NT2/D1 (cell line): ENCODE measurements at regions not wholly inside any gene's neighbourhood (a gene's known extent, or its start where the extent isn't known, plus 50 kb on each side); places are given as distances from the start of the nearest gene placed in this dataset.

ENCODE experiments used
- DNase-seq: peaks from one replicate; pipeline ENCODE4 v3.0.0-alpha.2; 2011; ENCODE audit warnings: low read depth, low spot score
- H3K27me3 ChIP-seq: 2 replicates; pipeline ENCODE4 v1.6.0; 2011; ENCODE audit warnings: mild to moderate bottlenecking; ENCODE audit not compliant: insufficient read length, insufficient read depth
- H3K36me3 ChIP-seq: 2 replicates; pipeline ENCODE4 v1.6.1; 2011; ENCODE audit warnings: mild to moderate bottlenecking, low read length, mixed read lengths; ENCODE audit not compliant: insufficient read depth, insufficient read length
- H3K4me1 ChIP-seq: 2 replicates; pipeline ENCODE4 v1.5.1; 2011; ENCODE audit not compliant: insufficient read depth, insufficient read length
- H3K4me3 ChIP-seq: 2 replicates; pipeline ENCODE4 v1.5.1; 2011; ENCODE audit warnings: low read depth; ENCODE audit not compliant: insufficient read length
- H3K9ac ChIP-seq: 2 replicates; pipeline ENCODE4 v1.6.0; 2011; ENCODE audit warnings: low read depth; ENCODE audit not compliant: insufficient read length
- H3K9me3 ChIP-seq: 2 replicates; pipeline ENCODE4 v1.5.1; 2011; ENCODE audit warnings: mild to moderate bottlenecking, low read length; ENCODE audit not compliant: insufficient read depth
- SUZ12 ChIP-seq: IDR thresholded peaks from 2 replicates; pipeline ENCODE4 v1.6.1; 2011; ENCODE audit not compliant: insufficient read length, insufficient read depth; ENCODE audit errors: extremely low read depth
- YY1 ChIP-seq: IDR thresholded peaks from 2 replicates; pipeline ENCODE4 v1.6.1; 2011; ENCODE audit not compliant: insufficient read length, insufficient read depth
- ZNF274 ChIP-seq: IDR thresholded peaks from 2 replicates; pipeline ENCODE4 v1.6.1; 2011; ENCODE audit warnings: mild to moderate bottlenecking, low read depth, low read length

DNA sequence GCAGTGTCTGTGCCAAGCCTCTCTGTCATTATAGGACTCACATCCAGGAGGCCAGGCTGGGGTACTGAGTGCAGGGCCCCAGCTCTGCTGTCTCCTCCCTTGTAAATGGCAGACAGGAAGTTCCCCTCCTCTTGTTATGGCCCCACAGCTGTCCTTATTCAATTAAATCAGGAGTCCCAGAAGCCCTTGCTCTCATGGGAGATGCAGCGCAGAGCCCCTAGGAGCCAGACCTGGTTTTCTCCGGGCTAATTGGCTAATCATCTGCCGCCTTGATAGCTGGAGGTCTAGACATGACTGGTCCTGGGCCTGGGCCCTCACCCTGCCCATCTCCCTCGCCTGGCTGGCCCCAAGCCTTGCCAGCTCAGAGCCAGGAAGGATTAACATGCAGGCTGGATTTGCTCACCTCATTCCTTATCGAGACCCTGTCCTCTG, 172.0 kb downstream of the VEGFA start:
- H3K9ac ChIP-seq = no peak overlapping the region
- H3K9me3 ChIP-seq = peaks cover 9% of the 10 kb centered on the region; the same call in 1 of the 2 replicates
- peaks cover 3% of the 10 kb centered on the region for H3K4me1 ChIP-seq
- H3K27me3 ChIP-seq = no peaks in the 10 kb centered on the region
- TF ChIP-seq YY1 (no peak), ZNF274 (no peak), SUZ12 (no peak)
- H3K36me3 ChIP-seq = no peaks in the 10 kb centered on the region
- DNase-seq = no peak
- H3K4me3 ChIP-seq = no peak overlapping the region

- no peaks in the 10 kb centered on the region for H3K36me3 ChIP-seq
- no peak overlapping the region for H3K9ac ChIP-seq
- H3K4me3 ChIP-seq = no peak overlapping the region
- no peaks in the 10 kb centered on the region for H3K27me3 ChIP-seq
- TF ChIP-seq SUZ12 (no peak), ZNF274 (no peak), YY1 (no peak)
- DNase-seq = no peak
- peaks cover 9% of the 10 kb centered on the region; the same call in 1 of the 2 replicates for H3K9me3 ChIP-seq
- peaks cover 3% of the 10 kb centered on the region for H3K4me1 ChIP-seq
These were observed 171.2 kb downstream of the VEGFA start for GRCh38 chr6:43941174-43941573.

GRCh38 chr6:43940393-43941087, 170.5 kb downstream of the VEGFA start:
- Histone ChIP-seq H3K36me3 (no peaks in the 10 kb centered on the region), H3K4me3 (no peak overlapping the region), H3K4me1 (peaks cover 3% of the 10 kb centered on the region), H3K27me3 (no peaks in the 10 kb centered on the region), H3K9me3 (peaks cover 7% of the 10 kb centered on the region; the same call in 1 of the 2 replicates), H3K9ac (no peak overlapping the region)
- TF ChIP-seq SUZ12 = no peak
- TF ChIP-seq ZNF274 = no peak
- no peak for TF ChIP-seq YY1
- DNase-seq = no peak

- H3K9me3 ChIP-seq = peaks cover 2% of the 10 kb centered on the region; the same call in 1 of the 2 replicates
- DNase-seq = no peak
- H3K4me3 ChIP-seq = no peak overlapping the region
- H3K4me1 ChIP-seq = peaks cover 3% of the 10 kb centered on the region
- no peak for TF ChIP-seq YY1
- no peak for TF ChIP-seq ZNF274
- H3K9ac ChIP-seq = no peak overlapping the region
- H3K36me3 ChIP-seq = no peaks in the 10 kb centered on the region
- no peaks in the 10 kb centered on the region for H3K27me3 ChIP-seq
These were observed 170.0 kb downstream of the VEGFA start for GRCh38 chr6:43940071-43940392.

- H3K4me3 ChIP-seq = no peak overlapping the region
- no peak for TF ChIP-seq ZNF274
- TF ChIP-seq SUZ12 = no peak
- TF ChIP-seq YY1 = no peak
- DNase-seq = no peak
- H3K4me1 ChIP-seq = peaks cover 3% of the 10 kb centered on the region
- H3K9me3 ChIP-seq = no peaks in the 10 kb centered on the region; the same call in 1 of the 2 replicates
- no peak overlapping the region for H3K9ac ChIP-seq
- no peaks in the 10 kb centered on the region for H3K36me3 ChIP-seq
- H3K27me3 ChIP-seq = no peaks in the 10 kb centered on the region
These were observed 169.5 kb downstream of the VEGFA start for GRCh38 chr6:43939281-43940070.

- Histone ChIP-seq H3K9ac (no peak overlapping the region), H3K9me3 (no peaks in the 10 kb centered on the region; the same call in 1 of the 2 replicates), H3K27me3 (no peaks in the 10 kb centered on the region), H3K36me3 (no peaks in the 10 kb centered on the region), H3K4me3 (no peak overlapping the region), H3K4me1 (peaks cover 3% of the 10 kb centered on the region)
- no peak for TF ChIP-seq SUZ12
- TF ChIP-seq YY1 = no peak
- TF ChIP-seq ZNF274 = no peak
- DNase-seq = no peak
These were observed 168.4 kb downstream of the VEGFA start for GRCh38 chr6:43938178-43939105.
